ENCODE measurements at regions not wholly inside any gene's neighbourhood (a gene's known extent, or its start where the extent isn't known, plus 50 kb on each side); places are given as distances from the start of the nearest gene placed in this dataset.

- FAIRE-seq (no peak), DNase-seq (ENCODE audit: low read depth, low spot score) (no peak)
- peaks cover 18% of the 10 kb centered on the region for H3K4me1 ChIP-seq (ENCODE audit: control insufficient read depth, extremely low read depth, insufficient read depth, low read length)
- H3K79me2 ChIP-seq (ENCODE audit: control insufficient read depth, insufficient read depth, low read length) = no peaks in the 10 kb centered on the region
- H4K20me1 ChIP-seq (ENCODE audit: control insufficient read depth, extremely low read depth, insufficient read depth, low read length) = no peaks in the 10 kb centered on the region
- H3K36me3 ChIP-seq (ENCODE audit: control insufficient read depth in 2 of 2, extremely low read depth in 1 of 2, insufficient read depth in 2 of 2, low read length in 2 of 2) = no peaks in the 10 kb centered on the region
- H3K4me3 ChIP-seq (ENCODE audit: control insufficient read depth in 2 of 3, extremely low read depth in 1 of 3, insufficient read depth in 2 of 3, low read depth in 1 of 3, low read length in 3 of 3) = no peak overlapping the region
- no peak overlapping the region for H3K27ac ChIP-seq (ENCODE audit: control insufficient read depth, insufficient read depth, low read length)
- H3K27me3 ChIP-seq (ENCODE audit: control insufficient read depth, extremely low read depth, insufficient read depth, low read length) = peaks cover 4% of the 10 kb centered on the region
- dilution Hi-C loops (cut with MboI; ENCODE audit: extremely low pct_ligation_motif_present, low sequenced_read_pairs) = no loop called here
- no peak for TF ChIP-seq EZH2 (IDR thresholded peaks at IDR 0.05; ENCODE audit: low read length)
- TF ChIP-seq CTCF (optimal IDR thresholded peaks at IDR 0.05 in 1 of 3, IDR thresholded peaks at IDR 0.05 in 1 of 3, conservative IDR thresholded peaks at IDR 0.05 in 1 of 3; ENCODE audit: extremely low read depth in 1 of 3, insufficient read depth in 2 of 3, low read length in 3 of 3) = no peak
- no peak overlapping the region for H2AFZ ChIP-seq (ENCODE audit: control insufficient read depth, low read length)
- H3K4me2 ChIP-seq (ENCODE audit: control insufficient read depth, extremely low read depth, insufficient read depth, low read depth, low read length) = no peak overlapping the region
- H3K9me3 ChIP-seq (ENCODE audit: control insufficient read depth, low read depth, low read length) = no peaks in the 10 kb centered on the region
- no peak overlapping the region for H3K9ac ChIP-seq (ENCODE audit: control insufficient read depth, extremely low read depth, insufficient read depth, low read length)
- H3K9me1 ChIP-seq (ENCODE audit: control insufficient read depth, extremely low read depth, insufficient read depth, low read length) = no peaks in the 10 kb centered on the region
These were observed 114.6 kb upstream of the MED13L start for GRCh38 chr12:116392061-116392460.

- no peak overlapping the region for H3K4me2 ChIP-seq (ENCODE audit: control insufficient read depth, extremely low read depth, insufficient read depth, low read depth, low read length)
- H3K9me3 ChIP-seq (ENCODE audit: control insufficient read depth, low read depth, low read length) = no peaks in the 10 kb centered on the region
- no peaks in the 10 kb centered on the region for H3K9me1 ChIP-seq (ENCODE audit: control insufficient read depth, extremely low read depth, insufficient read depth, low read length)
- dilution Hi-C loops (cut with MboI; ENCODE audit: extremely low pct_ligation_motif_present, low sequenced_read_pairs) = no loop called here
- FAIRE-seq = no peak
- H3K27ac ChIP-seq (ENCODE audit: control insufficient read depth, insufficient read depth, low read length) = no peak overlapping the region
- no peak for DNase-seq (ENCODE audit: low read depth, low spot score)
- no peak for TF ChIP-seq EZH2 (IDR thresholded peaks at IDR 0.05; ENCODE audit: low read length)
- no peak for TF ChIP-seq CTCF (optimal IDR thresholded peaks at IDR 0.05 in 1 of 3, IDR thresholded peaks at IDR 0.05 in 1 of 3, conservative IDR thresholded peaks at IDR 0.05 in 1 of 3; ENCODE audit: extremely low read depth in 1 of 3, insufficient read depth in 2 of 3, low read length in 3 of 3)
- no peak overlapping the region for H2AFZ ChIP-seq (ENCODE audit: control insufficient read depth, low read length)
- H3K4me3 ChIP-seq (ENCODE audit: control insufficient read depth in 2 of 3, extremely low read depth in 1 of 3, insufficient read depth in 2 of 3, low read depth in 1 of 3, low read length in 3 of 3) = no peak overlapping the region
- no peaks in the 10 kb centered on the region for H4K20me1 ChIP-seq (ENCODE audit: control insufficient read depth, extremely low read depth, insufficient read depth, low read length)
- H3K9ac ChIP-seq (ENCODE audit: control insufficient read depth, extremely low read depth, insufficient read depth, low read length) = no peak overlapping the region
- no peaks in the 10 kb centered on the region for H3K79me2 ChIP-seq (ENCODE audit: control insufficient read depth, insufficient read depth, low read length)
- H3K27me3 ChIP-seq (ENCODE audit: control insufficient read depth, extremely low read depth, insufficient read depth, low read length) = peaks cover 4% of the 10 kb centered on the region
- H3K36me3 ChIP-seq (ENCODE audit: control insufficient read depth in 2 of 2, extremely low read depth in 1 of 2, insufficient read depth in 2 of 2, low read length in 2 of 2) = no peaks in the 10 kb centered on the region
- peaks cover 18% of the 10 kb centered on the region for H3K4me1 ChIP-seq (ENCODE audit: control insufficient read depth, extremely low read depth, insufficient read depth, low read length)
These were observed 115.8 kb upstream of the MED13L start for GRCh38 chr12:116393255-116393654.
